ENCODE measurements at regions not wholly inside any gene's neighbourhood (a gene's known extent, or its start where the extent isn't known, plus 50 kb on each side); places are given as distances from the start of the nearest gene placed in this dataset.

DNA sequence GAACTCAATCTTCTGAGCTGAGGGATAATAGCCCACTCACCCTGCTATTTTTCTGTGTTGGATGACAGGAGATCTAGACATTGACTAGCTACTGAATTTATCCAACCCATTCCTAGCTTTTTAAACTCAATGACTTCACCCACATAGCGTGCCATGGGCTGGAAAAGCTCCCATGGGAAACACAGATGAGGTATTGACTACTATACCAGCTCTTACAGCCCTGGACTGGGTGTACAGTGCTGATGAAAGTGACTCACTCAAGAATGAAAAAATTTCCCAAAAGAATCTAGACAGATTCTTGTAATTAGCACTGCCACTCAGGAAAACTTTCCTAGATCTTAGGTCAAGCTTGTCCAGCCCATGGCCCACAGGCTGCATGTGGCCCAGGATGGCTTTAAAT, 72.7 kb upstream of the NREP start:
- TF ChIP-seq, protein P1, sequence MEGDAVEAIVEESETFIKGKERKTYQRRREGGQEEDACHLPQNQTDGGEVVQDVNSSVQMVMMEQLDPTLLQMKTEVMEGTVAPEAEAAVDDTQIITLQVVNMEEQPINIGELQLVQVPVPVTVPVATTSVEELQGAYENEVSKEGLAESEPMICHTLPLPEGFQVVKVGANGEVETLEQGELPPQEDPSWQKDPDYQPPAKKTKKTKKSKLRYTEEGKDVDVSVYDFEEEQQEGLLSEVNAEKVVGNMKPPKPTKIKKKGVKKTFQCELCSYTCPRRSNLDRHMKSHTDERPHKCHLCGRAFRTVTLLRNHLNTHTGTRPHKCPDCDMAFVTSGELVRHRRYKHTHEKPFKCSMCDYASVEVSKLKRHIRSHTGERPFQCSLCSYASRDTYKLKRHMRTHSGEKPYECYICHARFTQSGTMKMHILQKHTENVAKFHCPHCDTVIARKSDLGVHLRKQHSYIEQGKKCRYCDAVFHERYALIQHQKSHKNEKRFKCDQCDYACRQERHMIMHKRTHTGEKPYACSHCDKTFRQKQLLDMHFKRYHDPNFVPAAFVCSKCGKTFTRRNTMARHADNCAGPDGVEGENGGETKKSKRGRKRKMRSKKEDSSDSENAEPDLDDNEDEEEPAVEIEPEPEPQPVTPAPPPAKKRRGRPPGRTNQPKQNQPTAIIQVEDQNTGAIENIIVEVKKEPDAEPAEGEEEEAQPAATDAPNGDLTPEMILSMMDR (IDR thresholded peaks at IDR 0.05; ENCODE audit: insufficient read depth, low read length), result no peak
- TF ChIP-seq POLR2AphosphoS5 (IDR thresholded peaks at IDR 0.05; ENCODE audit: low read depth), result no peak
- TF ChIP-seq GABPA (IDR thresholded peaks at IDR 0.05; ENCODE audit: low read depth), result no peak
- TF ChIP-seq, protein P2, sequence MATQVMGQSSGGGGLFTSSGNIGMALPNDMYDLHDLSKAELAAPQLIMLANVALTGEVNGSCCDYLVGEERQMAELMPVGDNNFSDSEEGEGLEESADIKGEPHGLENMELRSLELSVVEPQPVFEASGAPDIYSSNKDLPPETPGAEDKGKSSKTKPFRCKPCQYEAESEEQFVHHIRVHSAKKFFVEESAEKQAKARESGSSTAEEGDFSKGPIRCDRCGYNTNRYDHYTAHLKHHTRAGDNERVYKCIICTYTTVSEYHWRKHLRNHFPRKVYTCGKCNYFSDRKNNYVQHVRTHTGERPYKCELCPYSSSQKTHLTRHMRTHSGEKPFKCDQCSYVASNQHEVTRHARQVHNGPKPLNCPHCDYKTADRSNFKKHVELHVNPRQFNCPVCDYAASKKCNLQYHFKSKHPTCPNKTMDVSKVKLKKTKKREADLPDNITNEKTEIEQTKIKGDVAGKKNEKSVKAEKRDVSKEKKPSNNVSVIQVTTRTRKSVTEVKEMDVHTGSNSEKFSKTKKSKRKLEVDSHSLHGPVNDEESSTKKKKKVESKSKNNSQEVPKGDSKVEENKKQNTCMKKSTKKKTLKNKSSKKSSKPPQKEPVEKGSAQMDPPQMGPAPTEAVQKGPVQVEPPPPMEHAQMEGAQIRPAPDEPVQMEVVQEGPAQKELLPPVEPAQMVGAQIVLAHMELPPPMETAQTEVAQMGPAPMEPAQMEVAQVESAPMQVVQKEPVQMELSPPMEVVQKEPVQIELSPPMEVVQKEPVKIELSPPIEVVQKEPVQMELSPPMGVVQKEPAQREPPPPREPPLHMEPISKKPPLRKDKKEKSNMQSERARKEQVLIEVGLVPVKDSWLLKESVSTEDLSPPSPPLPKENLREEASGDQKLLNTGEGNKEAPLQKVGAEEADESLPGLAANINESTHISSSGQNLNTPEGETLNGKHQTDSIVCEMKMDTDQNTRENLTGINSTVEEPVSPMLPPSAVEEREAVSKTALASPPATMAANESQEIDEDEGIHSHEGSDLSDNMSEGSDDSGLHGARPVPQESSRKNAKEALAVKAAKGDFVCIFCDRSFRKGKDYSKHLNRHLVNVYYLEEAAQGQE (IDR thresholded peaks at IDR 0.05; ENCODE audit: insufficient replicate concordance, low read depth), result no peak
